ENCODE measurements at regions not wholly inside any gene's neighbourhood (a gene's known extent, or its start where the extent isn't known, plus 50 kb on each side); places are given as distances from the start of the nearest gene placed in this dataset.
"Not testable (repeated sequence)": the region's sequence is repeated elsewhere in the genome, so short reads cannot be mapped to it uniquely, and the experiment has no call there.

DNA sequence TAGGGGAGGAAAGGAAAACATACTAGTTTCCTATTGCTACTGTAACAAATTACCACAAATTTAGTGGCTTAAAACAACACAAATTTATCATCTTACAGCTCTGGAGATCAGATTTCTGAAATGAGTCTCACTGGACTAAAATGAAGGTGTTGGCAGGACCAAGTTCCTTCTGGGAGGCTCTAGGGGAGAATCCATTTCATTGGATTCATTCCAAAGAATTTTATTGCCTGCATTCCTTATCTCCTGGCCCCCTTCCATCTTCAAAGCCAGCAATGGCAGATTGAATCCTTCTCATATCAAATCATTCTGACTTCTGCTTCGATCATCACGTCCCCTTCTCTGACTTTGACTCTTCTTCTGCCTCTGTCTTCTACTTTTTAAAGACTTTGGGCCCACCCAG, 250.9 kb downstream of the IRS1 start:
- Mint-ChIP-seq H3K36me3 (ENCODE audit: low read depth) (no peaks in the 10 kb centered on the region), H3K4me1 (no peaks in the 10 kb centered on the region), H3K27me3 (no peaks in the 10 kb centered on the region), H3K4me3 (no peak overlapping the region), H3K27ac (no peak overlapping the region)
- DNase-seq (no peak), ATAC-seq (no peak)
- H3K9me3 ChIP-seq (ENCODE audit: control insufficient read depth, low read length, poor library complexity, severe bottlenecking), result no peaks in the 10 kb centered on the region

DNA sequence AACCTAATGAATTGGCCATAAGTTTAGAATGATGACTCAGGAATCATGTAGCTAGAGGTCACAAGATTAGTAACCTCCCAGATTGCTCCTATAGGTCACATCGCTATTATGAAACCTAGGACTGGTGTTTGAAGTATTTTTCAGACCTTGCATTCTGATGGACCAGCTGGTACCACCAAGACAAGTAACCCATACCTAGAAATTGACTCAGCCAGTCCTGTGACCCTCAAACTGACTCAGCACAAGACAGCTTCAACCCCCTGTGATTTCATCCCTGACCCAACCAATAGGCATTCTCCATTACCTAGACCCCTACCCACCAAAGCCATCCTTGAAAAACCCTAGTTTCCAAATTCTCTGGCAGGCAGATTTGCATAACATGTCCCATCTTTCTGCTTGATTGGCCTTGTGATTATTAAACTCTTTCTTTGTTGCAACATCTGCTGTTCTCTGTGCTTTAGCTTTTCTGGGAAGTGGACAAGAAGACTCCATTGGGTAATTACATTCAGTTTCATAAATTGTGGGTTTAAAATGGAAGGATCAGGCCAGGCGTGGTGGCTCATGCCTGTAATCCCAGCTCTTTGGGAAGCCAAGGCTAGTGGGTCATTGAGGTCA, 254.9 kb downstream of the IRS1 start:
- Mint-ChIP-seq H3K27me3 (no peaks in the 10 kb centered on the region), H3K4me3 (no peak overlapping the region), H3K27ac (no peak overlapping the region), H3K36me3 (ENCODE audit: low read depth) (no peaks in the 10 kb centered on the region), H3K4me1 (no peaks in the 10 kb centered on the region)
- no peak for DNase-seq
- H3K9me3 ChIP-seq (ENCODE audit: control insufficient read depth, low read length, poor library complexity, severe bottlenecking), result no peaks in the 10 kb centered on the region
- no peak for ATAC-seq

DNA sequence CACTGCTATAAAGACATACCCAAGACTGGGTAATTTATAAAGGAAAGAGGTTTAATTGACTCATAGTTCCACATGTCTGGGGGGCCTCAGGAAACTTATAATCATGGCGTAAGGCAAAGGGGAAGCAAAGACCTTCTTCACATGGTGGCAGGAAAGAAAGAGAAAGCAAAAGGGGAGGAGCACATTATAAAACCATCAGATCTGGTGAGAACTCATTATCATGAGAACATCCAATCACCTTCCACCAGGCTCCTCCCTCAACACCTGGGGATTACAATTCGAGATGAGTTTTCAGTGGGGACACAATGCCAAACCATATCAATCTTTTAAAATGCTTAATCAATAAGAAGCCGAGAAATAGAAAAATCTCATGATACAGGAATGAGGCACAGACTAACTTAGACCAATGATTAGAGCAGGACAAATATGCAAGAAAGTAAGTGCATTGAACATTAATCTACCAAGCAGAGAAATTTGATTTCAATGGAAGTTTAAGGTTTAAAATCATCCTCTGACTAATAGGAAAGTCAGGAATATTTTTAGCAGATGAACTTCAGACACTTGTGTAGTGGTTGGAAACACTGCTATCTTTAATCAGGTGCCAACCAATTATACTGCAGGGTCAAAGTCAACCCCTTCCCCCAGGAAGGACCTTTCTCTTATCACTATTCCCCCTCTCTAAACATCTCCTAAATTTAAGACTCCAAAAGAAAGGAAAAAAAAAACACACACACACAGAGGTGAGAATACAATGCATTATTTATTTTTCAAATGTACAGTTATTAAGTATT, 259.2 kb downstream of the IRS1 start:
- H3K4me3 Mint-ChIP-seq, result no peak overlapping the region
- no peaks in the 10 kb centered on the region for H3K36me3 Mint-ChIP-seq (ENCODE audit: low read depth)
- ATAC-seq (no peak), DNase-seq (no peak)
- H3K4me1 Mint-ChIP-seq, result no peaks in the 10 kb centered on the region
- H3K27ac Mint-ChIP-seq, result no peak overlapping the region
- H3K9me3 ChIP-seq (ENCODE audit: control insufficient read depth, low read length, poor library complexity, severe bottlenecking), result no peaks in the 10 kb centered on the region
- no peaks in the 10 kb centered on the region for H3K27me3 Mint-ChIP-seq

DNA sequence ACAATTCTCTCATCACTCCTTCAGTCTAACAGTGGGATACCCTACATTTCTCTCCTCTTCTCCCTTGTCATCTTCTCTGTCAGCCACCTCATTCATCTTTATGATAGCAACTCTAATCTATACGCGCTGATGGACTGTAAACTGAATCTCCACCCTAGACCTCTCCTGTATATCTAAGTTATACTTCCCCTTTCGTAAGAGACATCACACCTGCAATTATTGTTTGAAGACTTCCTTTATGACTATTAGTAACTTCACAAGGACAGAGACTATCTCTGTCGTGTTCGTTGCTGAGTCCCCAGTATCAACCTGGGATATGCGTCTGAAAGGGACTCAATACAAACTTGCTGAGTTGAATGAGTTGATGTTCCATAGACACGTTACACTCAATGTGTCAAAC, 263.2 kb downstream of the IRS1 start:
- Mint-ChIP-seq H3K27me3 (no peaks in the 10 kb centered on the region), H3K4me1 (no peaks in the 10 kb centered on the region), H3K4me3 (no peak overlapping the region), H3K27ac (no peak overlapping the region), H3K36me3 (ENCODE audit: low read depth) (no peaks in the 10 kb centered on the region)
- no peak for DNase-seq
- no peaks in the 10 kb centered on the region for H3K9me3 ChIP-seq (ENCODE audit: control insufficient read depth, low read length, poor library complexity, severe bottlenecking)
- no peak for ATAC-seq

DNA sequence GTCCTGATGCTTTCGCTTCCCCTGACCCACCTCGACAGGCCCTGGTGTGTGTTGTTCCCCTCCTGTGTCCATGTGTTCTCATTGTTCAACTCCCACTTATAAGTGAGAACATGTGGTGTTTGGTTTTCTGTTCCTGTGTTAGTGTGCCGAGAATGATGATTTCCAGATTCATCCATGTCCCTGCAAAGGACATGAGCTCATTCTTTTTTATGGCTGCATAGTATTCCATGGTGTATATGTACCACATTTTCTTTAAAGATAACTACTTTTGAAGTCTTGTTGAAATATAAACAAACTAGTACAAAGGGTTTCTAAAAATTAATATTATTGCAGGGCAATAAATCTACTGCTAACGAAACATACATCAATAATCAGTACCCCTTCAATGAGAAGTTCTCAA, 266.6 kb downstream of the IRS1 start:
- H3K27me3 Mint-ChIP-seq; H3K4me1 Mint-ChIP-seq; DNase-seq; H3K9me3 ChIP-seq (ENCODE audit: control insufficient read depth, low read length, poor library complexity, severe bottlenecking); H3K36me3 Mint-ChIP-seq (ENCODE audit: low read depth); H3K27ac Mint-ChIP-seq; H3K4me3 Mint-ChIP-seq; ATAC-seq: not testable (repeated sequence)

DNA sequence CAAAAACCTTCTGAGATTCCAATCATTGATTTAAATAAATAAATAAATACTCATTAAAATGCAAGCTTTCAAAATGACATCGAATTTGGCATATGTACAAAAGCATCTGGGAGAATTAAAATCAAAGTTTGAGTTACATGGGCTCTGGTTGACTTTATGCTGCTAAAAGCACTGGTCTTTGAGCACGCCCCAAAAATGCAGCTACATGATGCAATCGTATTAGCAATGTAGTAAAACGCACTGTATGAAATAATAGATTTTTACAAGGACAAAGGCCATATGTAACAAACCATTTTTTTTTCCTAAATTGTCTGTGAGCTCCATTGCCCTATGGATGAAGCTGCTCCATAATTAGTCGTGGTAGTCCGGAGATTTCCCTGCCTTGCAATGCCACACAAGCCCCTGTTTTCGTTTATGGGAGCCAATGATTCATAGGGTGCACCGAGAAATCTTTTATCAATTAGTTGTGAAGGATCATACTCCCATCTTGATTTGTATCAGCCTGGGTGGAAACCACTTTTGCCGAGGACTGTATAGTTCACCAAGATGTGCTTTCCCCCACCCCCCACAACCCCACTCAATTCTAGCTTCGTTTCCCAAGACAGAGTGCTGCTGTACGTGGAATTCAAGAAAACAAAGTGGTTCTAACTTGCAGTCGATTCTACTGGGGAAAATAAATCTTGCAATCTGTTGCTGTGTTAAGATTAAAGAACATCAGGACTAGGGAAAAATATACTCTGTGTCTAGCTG, 268.4 kb downstream of the IRS1 start:
- H3K36me3 Mint-ChIP-seq (ENCODE audit: low read depth), result no peaks in the 10 kb centered on the region
- H3K27ac Mint-ChIP-seq, result no peak overlapping the region
- ATAC-seq (no peak), DNase-seq (no peak)
- no peak overlapping the region for H3K4me3 Mint-ChIP-seq
- H3K4me1 Mint-ChIP-seq, result no peaks in the 10 kb centered on the region
- H3K9me3 ChIP-seq (ENCODE audit: control insufficient read depth, low read length, poor library complexity, severe bottlenecking), result no peaks in the 10 kb centered on the region
- no peaks in the 10 kb centered on the region for H3K27me3 Mint-ChIP-seq

DNA sequence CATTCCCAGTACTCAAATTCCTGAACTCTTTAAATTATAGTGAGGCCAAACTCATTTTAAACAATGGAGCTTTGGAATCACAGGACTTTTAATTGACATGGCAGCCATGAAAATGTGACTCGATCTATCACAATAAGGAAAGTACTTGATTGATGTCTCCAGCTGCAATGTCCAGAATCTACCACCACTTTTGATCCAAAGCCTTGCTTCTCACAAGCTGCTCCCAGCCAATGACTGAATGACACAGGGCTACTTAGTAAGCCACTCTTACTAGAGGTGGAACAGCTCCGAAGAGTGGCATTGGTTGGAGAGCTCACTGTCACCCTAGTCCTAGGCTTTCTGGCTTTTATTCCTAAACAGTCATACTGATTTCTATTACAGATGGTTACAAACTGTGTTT, 270.1 kb downstream of the IRS1 start:
- Mint-ChIP-seq H3K27ac (no peak overlapping the region), H3K36me3 (ENCODE audit: low read depth) (no peaks in the 10 kb centered on the region), H3K4me3 (no peak overlapping the region), H3K4me1 (no peaks in the 10 kb centered on the region), H3K27me3 (no peaks in the 10 kb centered on the region)
- no peak for ATAC-seq
- no peaks in the 10 kb centered on the region for H3K9me3 ChIP-seq (ENCODE audit: control insufficient read depth, low read length, poor library complexity, severe bottlenecking)
- no peak for DNase-seq

DNA sequence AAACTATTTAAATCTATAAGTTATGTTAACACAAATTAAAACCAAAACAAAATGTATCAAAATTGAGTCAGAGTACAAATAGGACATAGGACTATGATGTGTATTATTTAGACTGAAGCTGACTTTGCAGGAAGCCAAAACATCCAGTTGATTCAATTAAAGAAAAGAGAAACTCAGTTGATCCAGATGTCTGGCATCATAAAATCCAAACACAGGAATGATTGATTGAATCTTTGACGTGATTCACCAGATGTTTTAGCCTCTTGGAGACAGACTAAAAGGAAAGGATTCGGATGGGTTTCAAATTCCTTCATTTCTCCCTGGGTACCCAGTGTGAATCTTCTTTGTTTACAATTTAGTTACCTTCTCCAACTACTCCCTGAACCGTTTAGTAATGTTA, 272.9 kb downstream of the IRS1 start:
- H3K4me3 Mint-ChIP-seq, result no peak overlapping the region
- ATAC-seq, result no peak
- H3K9me3 ChIP-seq (ENCODE audit: control insufficient read depth, low read length, poor library complexity, severe bottlenecking), result no peaks in the 10 kb centered on the region
- H3K36me3 Mint-ChIP-seq (ENCODE audit: low read depth), result no peaks in the 10 kb centered on the region
- no peak for DNase-seq
- H3K4me1 Mint-ChIP-seq, result no peaks in the 10 kb centered on the region
- H3K27ac Mint-ChIP-seq, result no peak overlapping the region
- no peaks in the 10 kb centered on the region for H3K27me3 Mint-ChIP-seq

DNA sequence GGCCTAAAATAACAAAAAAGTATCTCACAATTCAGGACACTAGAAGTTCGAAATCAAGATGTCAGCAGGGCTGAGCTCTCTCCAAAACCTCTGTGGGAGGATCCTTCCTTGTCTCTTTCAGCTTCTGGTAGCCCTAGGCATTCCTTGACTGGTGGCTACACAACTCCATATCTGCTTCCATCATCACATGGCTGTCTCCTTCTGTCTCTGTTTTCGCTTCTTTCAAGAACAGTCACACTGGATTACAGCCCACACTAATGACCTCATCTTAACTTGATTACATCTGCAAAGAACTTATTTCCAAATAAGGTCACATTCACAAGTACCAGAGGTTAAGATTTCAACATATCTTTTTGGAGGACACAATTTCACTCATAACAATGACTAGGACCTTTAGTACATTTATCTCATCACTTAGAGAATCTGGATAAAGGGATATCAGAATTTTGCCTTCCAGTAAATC, 275.2 kb downstream of the IRS1 start:
- H3K27me3 Mint-ChIP-seq, result no peaks in the 10 kb centered on the region
- DNase-seq (no peak), ATAC-seq (no peak)
- no peaks in the 10 kb centered on the region for H3K4me1 Mint-ChIP-seq
- H3K4me3 Mint-ChIP-seq, result no peak overlapping the region
- H3K9me3 ChIP-seq (ENCODE audit: control insufficient read depth, low read length, poor library complexity, severe bottlenecking), result no peaks in the 10 kb centered on the region
- no peaks in the 10 kb centered on the region for H3K36me3 Mint-ChIP-seq (ENCODE audit: low read depth)
- H3K27ac Mint-ChIP-seq, result no peak overlapping the region

DNA sequence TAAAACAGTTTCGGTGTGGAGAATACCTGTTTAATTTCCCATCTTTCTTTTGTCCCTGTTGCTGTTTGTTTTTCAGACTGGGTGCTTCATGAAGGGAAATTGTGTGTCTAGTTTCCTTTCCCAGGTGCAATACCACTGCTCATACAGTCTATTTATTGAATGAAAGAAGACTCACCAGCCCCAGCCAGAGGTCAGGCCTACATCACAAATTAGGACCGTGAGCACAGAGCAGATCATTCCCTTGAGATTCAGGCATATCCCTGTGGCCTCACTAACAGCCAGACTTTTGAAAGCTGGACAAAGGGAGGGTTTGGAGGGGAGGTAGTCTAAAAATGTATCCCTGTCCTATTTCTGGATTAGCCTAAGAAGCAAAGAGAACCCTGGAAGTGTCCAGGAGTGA, 278.9 kb downstream of the IRS1 start:
- no peak for ATAC-seq
- H3K27me3 Mint-ChIP-seq, result no peaks in the 10 kb centered on the region

DNA sequence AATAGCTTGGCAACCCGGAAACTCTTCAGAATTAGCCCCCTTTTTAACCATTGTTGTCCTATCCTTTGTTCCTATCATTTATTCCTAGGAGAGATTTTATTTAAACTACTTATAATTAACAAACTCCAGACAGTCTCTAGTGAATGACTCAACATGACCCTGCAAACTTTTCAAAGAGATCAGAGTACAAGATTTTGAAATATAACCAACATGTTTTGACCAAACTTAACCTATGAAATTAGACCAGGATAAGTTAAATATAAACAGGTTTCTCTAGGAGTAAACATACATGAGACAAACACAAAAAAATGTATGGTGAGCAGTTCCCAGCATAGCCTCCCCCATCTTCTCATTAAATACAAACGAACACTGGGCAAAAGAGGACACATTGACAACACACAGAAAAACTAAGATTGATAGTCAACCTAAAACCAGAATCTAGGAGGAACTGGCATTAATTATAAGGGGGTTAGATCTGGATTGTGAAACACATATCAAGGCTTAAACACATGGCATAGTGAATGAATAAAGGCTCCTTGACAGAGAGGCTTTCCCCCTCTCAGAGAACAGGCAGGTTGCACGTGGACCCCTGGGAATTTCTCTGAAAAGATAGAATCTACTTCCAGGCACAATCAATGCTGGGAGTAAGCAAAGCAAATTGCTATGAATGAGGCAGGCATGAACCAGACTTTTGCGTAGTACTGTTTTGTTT, 284.1 kb downstream of the IRS1 start:
- no peak overlapping the region for H3K4me3 Mint-ChIP-seq
- H3K4me1 Mint-ChIP-seq, result no peaks in the 10 kb centered on the region
- no peaks in the 10 kb centered on the region for H3K9me3 ChIP-seq (ENCODE audit: control insufficient read depth, low read length, poor library complexity, severe bottlenecking)
- no peak for DNase-seq
- H3K36me3 Mint-ChIP-seq (ENCODE audit: low read depth), result no peaks in the 10 kb centered on the region
- no peak for ATAC-seq
- no peak overlapping the region for H3K27ac Mint-ChIP-seq
- peaks cover 10% of the 10 kb centered on the region for H3K27me3 Mint-ChIP-seq

More for the DNA sequence above, 278.9 kb downstream of the IRS1 start:
- no peak for DNase-seq
- no peaks in the 10 kb centered on the region for H3K36me3 Mint-ChIP-seq (ENCODE audit: low read depth)
- H3K27ac Mint-ChIP-seq, result no peak overlapping the region
- no peak overlapping the region for H3K4me3 Mint-ChIP-seq
- no peaks in the 10 kb centered on the region for H3K4me1 Mint-ChIP-seq
- H3K9me3 ChIP-seq (ENCODE audit: control insufficient read depth, low read length, poor library complexity, severe bottlenecking), result no peaks in the 10 kb centered on the region

DNA sequence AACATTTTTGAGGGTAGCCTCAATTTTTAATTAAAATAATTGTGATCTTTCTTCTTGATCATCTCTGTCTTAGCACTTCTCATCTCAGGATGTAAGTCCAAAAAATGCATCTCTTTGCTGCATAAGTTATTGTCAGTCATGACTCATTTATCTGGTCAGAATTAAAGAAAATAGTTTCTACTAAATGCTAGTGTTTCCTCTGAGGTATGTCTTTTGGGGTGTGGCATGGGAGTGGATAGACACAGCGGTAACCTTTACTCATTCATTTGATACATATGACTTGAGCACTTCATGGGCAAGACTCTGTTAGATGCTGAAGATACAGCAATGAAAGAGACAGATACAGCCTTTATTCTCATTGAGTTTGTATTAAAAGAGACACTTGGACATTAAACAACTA, 284.7 kb downstream of the IRS1 start:
- H3K4me3 Mint-ChIP-seq, result no peak overlapping the region
- peaks cover 10% of the 10 kb centered on the region for H3K27me3 Mint-ChIP-seq

DNA sequence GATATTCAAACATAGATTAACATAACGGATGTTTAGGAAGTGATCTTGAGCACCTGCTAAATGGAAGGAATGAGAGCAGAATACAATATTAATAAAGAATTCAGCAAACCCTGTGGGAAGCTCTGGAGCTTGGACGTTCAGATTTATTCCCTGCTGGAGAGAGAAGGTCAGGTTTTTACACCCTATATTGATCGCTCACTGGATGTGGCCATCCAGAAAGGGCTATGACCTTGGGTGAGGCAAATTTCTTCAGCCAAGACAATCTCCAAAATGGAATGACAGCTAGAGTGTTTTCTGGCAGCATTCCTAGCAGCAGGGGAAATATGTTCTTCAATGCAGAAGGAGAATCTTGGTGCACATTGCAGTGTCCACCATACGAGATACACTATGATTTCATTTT, 288.3 kb downstream of the IRS1 start:
- DNase-seq (no peak), ATAC-seq (no peak)
- H3K4me1 Mint-ChIP-seq, result peaks cover 2% of the 10 kb centered on the region

More for the DNA sequence above, 284.7 kb downstream of the IRS1 start:
- ATAC-seq, result no peak
- Mint-ChIP-seq H3K36me3 (ENCODE audit: low read depth) (no peaks in the 10 kb centered on the region), H3K4me1 (no peaks in the 10 kb centered on the region), H3K27ac (no peak overlapping the region)
- DNase-seq, result no peak
- no peaks in the 10 kb centered on the region for H3K9me3 ChIP-seq (ENCODE audit: control insufficient read depth, low read length, poor library complexity, severe bottlenecking)

More for the DNA sequence above, 288.3 kb downstream of the IRS1 start:
- H3K9me3 ChIP-seq (ENCODE audit: control insufficient read depth, low read length, poor library complexity, severe bottlenecking), result no peaks in the 10 kb centered on the region
- H3K27me3 Mint-ChIP-seq, result peaks cover 10% of the 10 kb centered on the region
- no peak overlapping the region for H3K4me3 Mint-ChIP-seq
- H3K36me3 Mint-ChIP-seq (ENCODE audit: low read depth), result no peaks in the 10 kb centered on the region
- no peak overlapping the region for H3K27ac Mint-ChIP-seq
